HUES6 (cell line): ENCODE measurements at regions not wholly inside any gene's neighbourhood (a gene's known extent, or its start where the extent isn't known, plus 50 kb on each side); places are given as distances from the start of the nearest gene placed in this dataset.

Source experiments
- H3K27ac ChIP-seq: 2 replicates; pipeline ENCODE4 v1.7.0; 2013; ENCODE audit warnings: low read depth, mild to moderate bottlenecking, low read length, inconsistent platforms
- H3K27me3 ChIP-seq: 2 replicates; pipeline ENCODE4 v1.6.1; 2013; ENCODE audit warnings: low read length; ENCODE audit not compliant: control insufficient read depth, insufficient read depth
- H3K36me3 ChIP-seq: 2 replicates; pipeline ENCODE4 v1.6.1; 2013; ENCODE audit warnings: low read length; ENCODE audit not compliant: control insufficient read depth, insufficient read depth
- H3K4me1 ChIP-seq: 2 replicates; pipeline ENCODE4 v1.6.1; 2013; ENCODE audit warnings: low read length; ENCODE audit not compliant: control insufficient read depth, insufficient read depth
- H3K4me3 ChIP-seq: 2 replicates; pipeline ENCODE4 v1.5.1; 2013; ENCODE audit warnings: low read depth, low read length
- H3K9ac ChIP-seq: one replicate; pipeline ENCODE4 v1.6.1; 2013; ENCODE audit warnings: mild to moderate bottlenecking, low read length
- H3K9me3 ChIP-seq: 2 replicates; pipeline ENCODE4 v1.6.1; 2013; ENCODE audit warnings: low read depth, low read length; ENCODE audit not compliant: control insufficient read depth, insufficient read depth

GRCh38 chr1:8213676-8214075 lies 104.2 kb upstream of the SLC45A1 start:
- Histone ChIP-seq H3K9me3 (no peaks in the 10 kb centered on the region), H3K4me3 (no peak overlapping the region), H3K27me3 (peaks cover 6% of the 10 kb centered on the region), H3K36me3 (no peaks in the 10 kb centered on the region), H3K9ac (no peak overlapping the region), H3K27ac (no peak overlapping the region), H3K4me1 (peaks cover 33% of the 10 kb centered on the region)

- Histone ChIP-seq H3K9ac (no peak overlapping the region), H3K36me3 (no peaks in the 10 kb centered on the region), H3K4me1 (peaks cover 33% of the 10 kb centered on the region), H3K4me3 (no peak overlapping the region), H3K9me3 (no peaks in the 10 kb centered on the region), H3K27ac (no peak overlapping the region), H3K27me3 (0 out of 2 replicates have a peak, but pooled peaks cover under 1% of the 10 kb centered on the region)
Measured at GRCh38 chr1:8213136-8213535, 104.8 kb upstream of the SLC45A1 start.

DNA sequence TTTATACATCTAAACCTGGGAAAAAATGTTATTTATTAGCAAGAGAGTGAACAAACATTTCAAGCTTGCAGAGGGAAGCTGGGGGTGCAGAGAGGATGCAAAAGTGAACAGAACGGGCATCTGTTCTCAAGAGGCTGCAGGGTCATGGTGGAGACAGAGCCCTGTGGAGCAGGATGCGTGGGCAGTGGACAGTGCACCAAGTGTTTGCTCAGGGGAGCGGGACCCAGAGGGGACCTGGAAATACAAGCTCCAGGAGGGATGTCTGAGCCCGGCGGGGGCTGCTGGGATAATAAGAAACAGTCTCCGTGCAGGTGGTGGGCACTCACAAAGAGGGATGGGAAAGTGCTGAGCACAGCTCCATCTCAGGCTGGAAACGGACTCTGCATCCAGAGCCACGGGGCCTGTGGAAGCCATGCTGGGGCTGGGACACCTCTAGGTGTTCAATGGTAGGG lies 105.3 kb upstream of the SLC45A1 start:
- Histone ChIP-seq H3K9ac (no peak overlapping the region), H3K27ac (no peak overlapping the region), H3K27me3 (no peaks in the 10 kb centered on the region), H3K4me3 (no peak overlapping the region), H3K9me3 (no peaks in the 10 kb centered on the region), H3K36me3 (no peaks in the 10 kb centered on the region), H3K4me1 (peaks cover 31% of the 10 kb centered on the region)

DNA sequence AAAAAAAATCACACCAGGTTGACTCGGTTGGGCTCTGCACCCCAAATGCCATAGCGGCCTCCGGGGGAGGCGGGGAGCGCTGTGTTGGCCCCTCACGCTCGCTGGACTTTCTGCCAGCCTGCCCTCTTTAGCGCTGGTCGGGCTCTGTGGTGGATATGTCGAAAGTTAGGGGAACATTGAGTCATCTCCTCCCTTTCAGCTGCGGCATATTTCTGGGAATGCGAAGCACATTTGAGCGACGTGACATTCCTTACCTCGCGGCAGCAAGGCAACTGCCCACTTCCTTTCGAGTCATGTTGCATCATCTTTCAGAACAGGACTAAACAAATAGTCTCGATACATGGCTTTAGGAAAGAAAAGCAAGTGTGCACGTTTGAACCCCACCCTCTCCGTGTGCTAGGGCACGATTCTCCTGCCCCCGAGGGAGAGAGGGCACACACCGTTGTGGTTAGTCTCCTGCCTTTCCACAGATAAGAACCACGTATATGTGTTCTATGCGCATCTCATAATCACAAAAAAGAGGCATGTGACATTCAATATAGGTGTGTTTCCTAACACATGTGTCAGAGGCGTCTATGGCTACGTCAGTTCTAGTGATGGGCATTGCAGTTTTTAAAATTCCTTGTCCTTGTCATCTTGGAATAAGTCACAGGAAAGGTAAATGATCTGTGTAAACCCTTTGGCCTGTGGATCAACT lies 105.9 kb upstream of the SLC45A1 start:
- H3K27ac ChIP-seq, result no peak overlapping the region
- no peak overlapping the region for H3K4me3 ChIP-seq

GRCh38 chr1:8211251-8211882 lies 106.5 kb upstream of the SLC45A1 start:
- no peak overlapping the region for H3K9ac ChIP-seq
- no peak overlapping the region for H3K4me3 ChIP-seq
- H3K27ac ChIP-seq, result no peak overlapping the region

More for the DNA sequence above, 105.9 kb upstream of the SLC45A1 start:
- Histone ChIP-seq H3K4me1 (peaks cover 28% of the 10 kb centered on the region), H3K9ac (peak overlapping the region; percentile 0), H3K27me3 (no peaks in the 10 kb centered on the region), H3K9me3 (no peaks in the 10 kb centered on the region), H3K36me3 (no peaks in the 10 kb centered on the region)

GRCh38 chr1:8207202-8207601 lies 110.7 kb upstream of the SLC45A1 start:
- Histone ChIP-seq H3K9ac (no peak overlapping the region), H3K4me1 (peaks cover 14% of the 10 kb centered on the region), H3K36me3 (no peaks in the 10 kb centered on the region), H3K9me3 (no peaks in the 10 kb centered on the region), H3K27ac (no peak overlapping the region), H3K4me3 (no peak overlapping the region), H3K27me3 (no peaks in the 10 kb centered on the region)

More at GRCh38 chr1:8211251-8211882, 106.5 kb upstream of the SLC45A1 start:
- Histone ChIP-seq H3K36me3 (no peaks in the 10 kb centered on the region), H3K4me1 (peaks cover 23% of the 10 kb centered on the region), H3K9me3 (no peaks in the 10 kb centered on the region), H3K27me3 (no peaks in the 10 kb centered on the region)

DNA sequence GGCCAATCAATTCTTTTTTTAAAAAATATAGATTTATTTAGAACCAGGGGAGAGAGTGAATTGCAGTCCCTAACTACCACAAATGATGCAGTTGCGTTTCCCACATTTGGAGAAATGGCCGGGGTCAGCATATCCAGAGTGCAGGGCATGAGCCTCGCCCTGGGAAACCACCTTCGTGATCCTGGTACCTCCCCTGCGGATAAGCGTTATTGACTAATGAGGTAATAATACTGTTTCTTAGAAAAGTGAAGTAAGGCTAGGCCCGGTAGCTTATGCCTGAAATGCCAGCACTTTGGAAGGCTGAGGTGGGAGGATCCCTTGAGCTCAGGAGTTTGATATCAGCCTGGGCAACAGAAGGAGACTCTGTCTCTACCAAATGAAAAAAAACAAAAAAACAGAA lies 111.5 kb upstream of the SLC45A1 start:
- no peaks in the 10 kb centered on the region for H3K27me3 ChIP-seq
- H3K36me3 ChIP-seq, result no peaks in the 10 kb centered on the region
- H3K27ac ChIP-seq, result no peak overlapping the region
- no peaks in the 10 kb centered on the region for H3K9me3 ChIP-seq
- H3K9ac ChIP-seq, result no peak overlapping the region
- H3K4me3 ChIP-seq, result no peak overlapping the region
- H3K4me1 ChIP-seq, result peaks cover 15% of the 10 kb centered on the region

DNA sequence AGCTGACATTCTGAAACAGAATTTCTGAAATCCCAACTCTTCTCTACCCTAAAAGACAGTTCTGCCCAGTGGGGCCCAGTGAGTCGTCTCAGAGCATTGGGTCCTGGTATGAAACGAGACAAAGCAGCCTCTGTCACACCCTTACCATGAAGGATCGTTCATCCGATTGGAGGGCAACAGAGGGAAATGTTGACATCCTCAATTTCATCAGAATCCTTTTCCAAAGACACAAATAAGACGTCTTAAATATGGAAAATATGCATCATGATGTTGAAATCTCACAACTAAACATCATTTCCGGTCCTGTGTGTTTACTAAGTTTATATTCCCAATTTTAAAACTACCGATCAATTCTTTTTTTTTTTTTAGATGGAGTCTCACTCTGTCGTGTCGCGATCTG lies 112.1 kb upstream of the SLC45A1 start:
- Histone ChIP-seq H3K27me3 (no peaks in the 10 kb centered on the region), H3K9me3 (no peaks in the 10 kb centered on the region), H3K27ac (no peak overlapping the region), H3K4me1 (peaks cover 19% of the 10 kb centered on the region), H3K36me3 (no peaks in the 10 kb centered on the region), H3K4me3 (no peak overlapping the region), H3K9ac (no peak overlapping the region)

GRCh38 chr1:8204826-8205225 lies 113.1 kb upstream of the SLC45A1 start:
- no peak overlapping the region for H3K27ac ChIP-seq
- peaks cover 19% of the 10 kb centered on the region for H3K4me1 ChIP-seq
- no peaks in the 10 kb centered on the region for H3K27me3 ChIP-seq
- H3K9ac ChIP-seq, result no peak overlapping the region
- no peaks in the 10 kb centered on the region for H3K36me3 ChIP-seq
- no peak overlapping the region for H3K4me3 ChIP-seq
- H3K9me3 ChIP-seq, result no peaks in the 10 kb centered on the region

- no peak overlapping the region for H3K4me3 ChIP-seq
- no peaks in the 10 kb centered on the region for H3K36me3 ChIP-seq
- no peak overlapping the region for H3K27ac ChIP-seq
- H3K27me3 ChIP-seq, result no peaks in the 10 kb centered on the region
- no peak overlapping the region for H3K9ac ChIP-seq
- no peaks in the 10 kb centered on the region for H3K9me3 ChIP-seq
- peaks cover 19% of the 10 kb centered on the region for H3K4me1 ChIP-seq
Measured at GRCh38 chr1:8203551-8203950, 114.4 kb upstream of the SLC45A1 start.

- Histone ChIP-seq H3K27me3 (no peaks in the 10 kb centered on the region), H3K9ac (no peak overlapping the region), H3K4me3 (no peak overlapping the region), H3K9me3 (no peaks in the 10 kb centered on the region), H3K36me3 (no peaks in the 10 kb centered on the region), H3K27ac (no peak overlapping the region), H3K4me1 (peaks cover 20% of the 10 kb centered on the region)
Measured at GRCh38 chr1:8203056-8203455, 114.9 kb upstream of the SLC45A1 start.
